ENCODE measurements at regions not wholly inside any gene's neighbourhood (a gene's known extent, or its start where the extent isn't known, plus 50 kb on each side); places are given as distances from the start of the nearest gene placed in this dataset.

DNA sequence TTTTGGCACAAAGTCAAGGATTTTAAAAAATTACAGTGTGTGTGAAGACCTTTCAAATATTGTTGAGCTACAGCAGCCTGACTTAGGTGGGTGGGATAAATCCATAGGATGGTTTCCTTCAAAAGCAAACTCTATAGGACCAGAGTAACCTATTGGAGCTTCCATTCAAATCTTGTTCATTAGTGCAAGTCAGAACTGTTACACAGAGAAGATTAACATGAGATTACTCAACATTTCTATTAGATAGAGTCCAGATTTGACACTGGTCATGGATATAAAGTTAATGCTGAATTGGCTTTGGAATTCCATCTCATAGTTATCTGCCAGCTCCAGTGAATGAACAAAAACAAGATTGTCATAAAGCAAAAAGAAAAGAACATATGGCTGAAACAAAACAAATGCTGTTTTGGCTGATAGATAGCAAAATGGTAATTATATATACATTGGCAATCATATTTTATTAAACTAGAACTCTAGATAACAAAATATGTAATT is 129.6 kb upstream of the SEMA3A start:
- no peaks in the 10 kb centered on the region for H3K4me1 ChIP-seq
- H3K36me3 ChIP-seq: no peaks in the 10 kb centered on the region
- no peaks in the 10 kb centered on the region for H3K27me3 ChIP-seq
- TF ChIP-seq POLR2A (IDR thresholded peaks at IDR 0.05): no peak
- TF ChIP-seq, protein P1, sequence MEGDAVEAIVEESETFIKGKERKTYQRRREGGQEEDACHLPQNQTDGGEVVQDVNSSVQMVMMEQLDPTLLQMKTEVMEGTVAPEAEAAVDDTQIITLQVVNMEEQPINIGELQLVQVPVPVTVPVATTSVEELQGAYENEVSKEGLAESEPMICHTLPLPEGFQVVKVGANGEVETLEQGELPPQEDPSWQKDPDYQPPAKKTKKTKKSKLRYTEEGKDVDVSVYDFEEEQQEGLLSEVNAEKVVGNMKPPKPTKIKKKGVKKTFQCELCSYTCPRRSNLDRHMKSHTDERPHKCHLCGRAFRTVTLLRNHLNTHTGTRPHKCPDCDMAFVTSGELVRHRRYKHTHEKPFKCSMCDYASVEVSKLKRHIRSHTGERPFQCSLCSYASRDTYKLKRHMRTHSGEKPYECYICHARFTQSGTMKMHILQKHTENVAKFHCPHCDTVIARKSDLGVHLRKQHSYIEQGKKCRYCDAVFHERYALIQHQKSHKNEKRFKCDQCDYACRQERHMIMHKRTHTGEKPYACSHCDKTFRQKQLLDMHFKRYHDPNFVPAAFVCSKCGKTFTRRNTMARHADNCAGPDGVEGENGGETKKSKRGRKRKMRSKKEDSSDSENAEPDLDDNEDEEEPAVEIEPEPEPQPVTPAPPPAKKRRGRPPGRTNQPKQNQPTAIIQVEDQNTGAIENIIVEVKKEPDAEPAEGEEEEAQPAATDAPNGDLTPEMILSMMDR (IDR thresholded peaks at IDR 0.05): no peak
- no peak for TF ChIP-seq EP300 (IDR thresholded peaks at IDR 0.05)
- no peak for DNase-seq (ENCODE audit: low spot score in 2 of 2)
- H3K4me3 ChIP-seq: no peak overlapping the region
- H3K9me3 ChIP-seq: no peaks in the 10 kb centered on the region
- no peak overlapping the region for H3K27ac ChIP-seq

- no peak for TF ChIP-seq POLR2A (IDR thresholded peaks at IDR 0.05)
- TF ChIP-seq, protein P1 (IDR thresholded peaks at IDR 0.05): no peak
- no peak for TF ChIP-seq EP300 (IDR thresholded peaks at IDR 0.05)
- no peaks in the 10 kb centered on the region for H3K9me3 ChIP-seq
Measured at GRCh38 chr7:84317536-84317935, 122.9 kb upstream of the SEMA3A start.

DNA sequence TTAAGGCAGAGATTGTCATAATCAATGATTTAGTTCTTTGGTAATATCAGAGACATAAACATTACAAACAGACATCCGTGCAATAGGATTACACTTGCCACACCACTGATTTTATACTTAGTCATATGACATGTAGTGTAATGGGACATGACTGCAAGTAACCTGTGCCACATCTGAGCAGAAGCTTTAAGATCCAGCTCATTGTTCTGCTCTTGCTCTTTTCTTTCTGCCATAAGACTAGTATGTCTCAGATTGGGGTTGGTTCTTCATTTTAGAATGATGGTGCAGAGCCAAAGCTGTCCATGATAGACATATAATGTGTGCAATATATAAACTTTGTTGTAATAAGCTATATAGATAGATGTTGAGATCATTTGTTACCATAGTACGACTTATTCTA is 119.7 kb upstream of the SEMA3A start:
- no peak for TF ChIP-seq EP300 (IDR thresholded peaks at IDR 0.05)
- TF ChIP-seq, protein P1 (IDR thresholded peaks at IDR 0.05): no peak
- no peak for TF ChIP-seq POLR2A (IDR thresholded peaks at IDR 0.05)
- no peak overlapping the region for H3K4me3 ChIP-seq
- no peak for DNase-seq (ENCODE audit: low spot score in 2 of 2)

More at GRCh38 chr7:84317536-84317935, 122.9 kb upstream of the SEMA3A start:
- Histone ChIP-seq H3K27me3 (no peaks in the 10 kb centered on the region), H3K4me3 (no peak overlapping the region), H3K4me1 (no peaks in the 10 kb centered on the region), H3K27ac (no peak overlapping the region), H3K36me3 (no peaks in the 10 kb centered on the region)
- DNase-seq (ENCODE audit: low spot score in 2 of 2): no peak

DNA sequence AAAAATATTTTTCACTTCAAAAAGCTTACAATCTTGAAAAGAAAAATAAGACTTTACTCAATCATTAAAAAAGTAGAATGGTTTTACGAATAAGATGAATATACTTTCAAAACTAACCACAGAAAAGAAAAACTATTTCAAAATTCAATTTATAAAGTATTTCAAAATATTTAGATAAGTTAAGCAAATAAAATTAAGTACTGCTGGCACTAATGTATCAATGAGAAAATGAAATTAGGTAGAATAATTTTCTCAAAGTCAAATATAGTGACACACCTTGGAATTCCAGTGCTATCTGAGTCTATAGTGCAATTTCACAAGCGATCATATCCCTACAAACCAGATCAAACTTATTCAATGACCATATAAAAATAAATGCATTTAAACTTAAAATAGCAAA is 109.8 kb upstream of the SEMA3A start:
- Histone ChIP-seq H3K4me1 (peaks cover 0 to 3% (median 0%) of the 10 kb centered on the region in 4 donors), H3K4me3 (no peak overlapping the region), H3K9me3 (no peaks in the 10 kb centered on the region), H3K27ac (no peak overlapping the region), H3K36me3 (no peaks in the 10 kb centered on the region), H3K27me3 (no peaks in the 10 kb centered on the region)
- TF ChIP-seq EP300 (IDR thresholded peaks at IDR 0.05) (no peak), POLR2A (IDR thresholded peaks at IDR 0.05) (no peak)
- TF ChIP-seq, protein P1 (IDR thresholded peaks at IDR 0.05): no peak
- no peak for DNase-seq (ENCODE audit: low spot score in 2 of 2)
- WGBS, 2 donors: 88 to 90% methylated on average over 2 of the region's 2 CpGs

More for the DNA sequence above, 119.7 kb upstream of the SEMA3A start:
- WGBS, 2 donors: 80 to 93% methylated on average over 2 of the region's 2 CpGs
- Histone ChIP-seq H3K27ac (no peak overlapping the region), H3K4me1 (no peaks in the 10 kb centered on the region), H3K36me3 (no peaks in the 10 kb centered on the region), H3K9me3 (no peaks in the 10 kb centered on the region), H3K27me3 (no peaks in the 10 kb centered on the region)

GRCh38 chr7:84302949-84303348 is 108.4 kb upstream of the SEMA3A start:
- Histone ChIP-seq H3K27me3 (no peaks in the 10 kb centered on the region), H3K9me3 (no peaks in the 10 kb centered on the region), H3K27ac (peak overlapping the region in 1 of 4 donors; percentile 13), H3K4me3 (no peak overlapping the region), H3K36me3 (no peaks in the 10 kb centered on the region), H3K4me1 (peaks cover 0 to 3% (median 0%) of the 10 kb centered on the region in 4 donors)
- TF ChIP-seq POLR2A (IDR thresholded peaks at IDR 0.05) (no peak), EP300 (IDR thresholded peaks at IDR 0.05) (no peak)
- TF ChIP-seq, protein P1 (IDR thresholded peaks at IDR 0.05): no peak
- WGBS, 2 donors: 55 to 60% methylated on average over 3 of the region's 3 CpGs
- no peak for DNase-seq (ENCODE audit: low spot score in 2 of 2)

Data from tibial nerve (tissue), 4 donors.